Endothelial cell of umbilical vein (primary cell): ENCODE measurements at regions not wholly inside any gene's neighbourhood (a gene's known extent, or its start where the extent isn't known, plus 50 kb on each side); places are given as distances from the start of the nearest gene placed in this dataset.

Source experiments
- EZH2 ChIP-seq: IDR thresholded peaks from 2 replicates; pipeline ENCODE4 v1.6.1; 2012; ENCODE audit warnings: borderline replicate concordance, low read depth, mild to moderate bottlenecking, moderate library complexity, low read length, inconsistent platforms; ENCODE audit not compliant: severe bottlenecking
- POLR2A ChIP-seq: IDR thresholded peaks from 2 replicates; pipeline ENCODE4 v1.6.1; 2012; ENCODE audit warnings: low read depth, mild to moderate bottlenecking, control low read depth, low read length
- TF ChIP-seq, protein P1 (sequence below), 2 donors: IDR thresholded peaks; 1 replicate in 1 of 2; 2 replicates in 1 of 2; pipeline ENCODE4 v1.5.1; 2011; ENCODE audit warnings: low read length in 2 of 2, mild to moderate bottlenecking in 2 of 2, moderate library complexity in 2 of 2, control low read depth in 1 of 2, inconsistent platforms in 1 of 2, low read depth in 1 of 2; ENCODE audit not compliant: insufficient read depth in 1 of 2; ENCODE audit errors: extremely low read depth in 1 of 2

- TF ChIP-seq POLR2A (no peak), EZH2 (no peak)
- TF ChIP-seq, protein P1, sequence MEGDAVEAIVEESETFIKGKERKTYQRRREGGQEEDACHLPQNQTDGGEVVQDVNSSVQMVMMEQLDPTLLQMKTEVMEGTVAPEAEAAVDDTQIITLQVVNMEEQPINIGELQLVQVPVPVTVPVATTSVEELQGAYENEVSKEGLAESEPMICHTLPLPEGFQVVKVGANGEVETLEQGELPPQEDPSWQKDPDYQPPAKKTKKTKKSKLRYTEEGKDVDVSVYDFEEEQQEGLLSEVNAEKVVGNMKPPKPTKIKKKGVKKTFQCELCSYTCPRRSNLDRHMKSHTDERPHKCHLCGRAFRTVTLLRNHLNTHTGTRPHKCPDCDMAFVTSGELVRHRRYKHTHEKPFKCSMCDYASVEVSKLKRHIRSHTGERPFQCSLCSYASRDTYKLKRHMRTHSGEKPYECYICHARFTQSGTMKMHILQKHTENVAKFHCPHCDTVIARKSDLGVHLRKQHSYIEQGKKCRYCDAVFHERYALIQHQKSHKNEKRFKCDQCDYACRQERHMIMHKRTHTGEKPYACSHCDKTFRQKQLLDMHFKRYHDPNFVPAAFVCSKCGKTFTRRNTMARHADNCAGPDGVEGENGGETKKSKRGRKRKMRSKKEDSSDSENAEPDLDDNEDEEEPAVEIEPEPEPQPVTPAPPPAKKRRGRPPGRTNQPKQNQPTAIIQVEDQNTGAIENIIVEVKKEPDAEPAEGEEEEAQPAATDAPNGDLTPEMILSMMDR (IDR thresholded peaks at IDR 0.05; ENCODE audit: extremely low read depth in 1 of 2, insufficient read depth in 1 of 2, low read depth in 1 of 2, low read length in 2 of 2): no peak
These were observed 107.7 kb downstream of the BACH1 start for GRCh38 chr21:29406385-29406784.
